ENCODE measurements at regions not wholly inside any gene's neighbourhood (a gene's known extent, or its start where the extent isn't known, plus 50 kb on each side); places are given as distances from the start of the nearest gene placed in this dataset.

DNA sequence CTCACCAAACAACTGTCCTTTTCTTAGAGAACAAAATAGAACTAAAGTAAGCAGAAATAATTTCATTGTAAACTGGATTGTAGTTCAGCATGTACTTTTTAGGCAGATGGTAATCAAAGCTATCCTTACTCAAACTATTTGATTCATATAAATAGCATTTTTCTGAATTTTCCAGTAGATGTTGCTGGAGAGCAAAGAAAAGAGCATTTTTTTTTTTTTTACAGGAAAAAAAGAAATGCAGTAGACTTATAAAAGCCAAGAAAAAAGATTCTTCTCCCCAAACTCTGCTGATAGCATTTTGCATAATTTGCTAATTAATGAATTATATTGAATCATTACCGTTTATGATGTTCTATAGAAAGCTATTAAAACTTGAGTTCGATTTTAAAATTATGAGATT, 715.3 kb upstream of the WWC1 start:
- TF ChIP-seq, protein P1, sequence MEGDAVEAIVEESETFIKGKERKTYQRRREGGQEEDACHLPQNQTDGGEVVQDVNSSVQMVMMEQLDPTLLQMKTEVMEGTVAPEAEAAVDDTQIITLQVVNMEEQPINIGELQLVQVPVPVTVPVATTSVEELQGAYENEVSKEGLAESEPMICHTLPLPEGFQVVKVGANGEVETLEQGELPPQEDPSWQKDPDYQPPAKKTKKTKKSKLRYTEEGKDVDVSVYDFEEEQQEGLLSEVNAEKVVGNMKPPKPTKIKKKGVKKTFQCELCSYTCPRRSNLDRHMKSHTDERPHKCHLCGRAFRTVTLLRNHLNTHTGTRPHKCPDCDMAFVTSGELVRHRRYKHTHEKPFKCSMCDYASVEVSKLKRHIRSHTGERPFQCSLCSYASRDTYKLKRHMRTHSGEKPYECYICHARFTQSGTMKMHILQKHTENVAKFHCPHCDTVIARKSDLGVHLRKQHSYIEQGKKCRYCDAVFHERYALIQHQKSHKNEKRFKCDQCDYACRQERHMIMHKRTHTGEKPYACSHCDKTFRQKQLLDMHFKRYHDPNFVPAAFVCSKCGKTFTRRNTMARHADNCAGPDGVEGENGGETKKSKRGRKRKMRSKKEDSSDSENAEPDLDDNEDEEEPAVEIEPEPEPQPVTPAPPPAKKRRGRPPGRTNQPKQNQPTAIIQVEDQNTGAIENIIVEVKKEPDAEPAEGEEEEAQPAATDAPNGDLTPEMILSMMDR (IDR thresholded peaks at IDR 0.05; ENCODE audit: low read depth, low read length) = no peak
- TF ChIP-seq POLR2A (IDR thresholded peaks at IDR 0.05; ENCODE audit: extremely low read depth, insufficient read length) = no peak
- TF ChIP-seq, protein P2, sequence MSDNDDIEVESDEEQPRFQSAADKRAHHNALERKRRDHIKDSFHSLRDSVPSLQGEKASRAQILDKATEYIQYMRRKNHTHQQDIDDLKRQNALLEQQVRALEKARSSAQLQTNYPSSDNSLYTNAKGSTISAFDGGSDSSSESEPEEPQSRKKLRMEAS (IDR thresholded peaks at IDR 0.05; ENCODE audit: low read depth, low read length) = no peak
- no peak for TF ChIP-seq MYC (IDR thresholded peaks at IDR 0.05; ENCODE audit: low read depth, low read length)

All from NB4 (cell line).